ENCODE measurements at regions not wholly inside any gene's neighbourhood (a gene's known extent, or its start where the extent isn't known, plus 50 kb on each side); places are given as distances from the start of the nearest gene placed in this dataset.

DNA sequence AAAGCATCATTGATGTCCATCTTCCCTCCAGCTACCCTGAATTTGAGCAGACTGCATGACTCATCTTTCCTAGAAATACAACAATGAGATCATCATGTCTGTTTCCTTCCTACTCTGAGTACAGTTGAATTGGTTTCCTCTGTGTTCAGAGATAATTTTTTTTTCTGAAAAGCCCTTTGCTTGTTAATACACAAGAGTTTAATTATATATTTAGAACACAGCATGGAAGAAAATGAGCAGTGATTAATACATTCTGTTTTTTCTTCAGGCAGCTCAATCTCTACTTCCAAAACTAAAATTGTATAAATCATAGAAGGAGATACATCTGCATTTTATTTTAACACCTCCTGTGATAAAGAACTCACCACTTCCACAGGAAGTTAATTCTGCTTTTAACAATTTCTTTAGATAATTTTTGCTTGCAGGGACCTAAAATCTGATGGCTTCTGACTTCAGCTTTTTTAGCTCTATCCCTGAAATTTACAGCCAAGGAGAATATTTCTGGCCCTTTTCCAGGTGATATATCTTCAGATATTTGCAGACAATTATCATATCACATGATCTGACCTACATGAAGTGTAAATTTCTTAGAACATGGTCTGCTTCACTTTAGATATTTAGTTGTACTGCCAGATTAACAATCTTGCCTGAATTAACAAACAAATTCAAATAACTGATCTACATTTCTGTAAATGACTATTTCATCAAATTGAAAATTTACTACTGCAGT is 249.0 kb downstream of the TRIB2 start:
- TF ChIP-seq, protein P1, sequence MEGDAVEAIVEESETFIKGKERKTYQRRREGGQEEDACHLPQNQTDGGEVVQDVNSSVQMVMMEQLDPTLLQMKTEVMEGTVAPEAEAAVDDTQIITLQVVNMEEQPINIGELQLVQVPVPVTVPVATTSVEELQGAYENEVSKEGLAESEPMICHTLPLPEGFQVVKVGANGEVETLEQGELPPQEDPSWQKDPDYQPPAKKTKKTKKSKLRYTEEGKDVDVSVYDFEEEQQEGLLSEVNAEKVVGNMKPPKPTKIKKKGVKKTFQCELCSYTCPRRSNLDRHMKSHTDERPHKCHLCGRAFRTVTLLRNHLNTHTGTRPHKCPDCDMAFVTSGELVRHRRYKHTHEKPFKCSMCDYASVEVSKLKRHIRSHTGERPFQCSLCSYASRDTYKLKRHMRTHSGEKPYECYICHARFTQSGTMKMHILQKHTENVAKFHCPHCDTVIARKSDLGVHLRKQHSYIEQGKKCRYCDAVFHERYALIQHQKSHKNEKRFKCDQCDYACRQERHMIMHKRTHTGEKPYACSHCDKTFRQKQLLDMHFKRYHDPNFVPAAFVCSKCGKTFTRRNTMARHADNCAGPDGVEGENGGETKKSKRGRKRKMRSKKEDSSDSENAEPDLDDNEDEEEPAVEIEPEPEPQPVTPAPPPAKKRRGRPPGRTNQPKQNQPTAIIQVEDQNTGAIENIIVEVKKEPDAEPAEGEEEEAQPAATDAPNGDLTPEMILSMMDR (IDR thresholded peaks at IDR 0.05): no peak
- TF ChIP-seq POLR2A (IDR thresholded peaks at IDR 0.05): no peak

Data from right lobe of liver (tissue), 4 donors.